ENCODE measurements at regions not wholly inside any gene's neighbourhood (a gene's known extent, or its start where the extent isn't known, plus 50 kb on each side); places are given as distances from the start of the nearest gene placed in this dataset.

DNA sequence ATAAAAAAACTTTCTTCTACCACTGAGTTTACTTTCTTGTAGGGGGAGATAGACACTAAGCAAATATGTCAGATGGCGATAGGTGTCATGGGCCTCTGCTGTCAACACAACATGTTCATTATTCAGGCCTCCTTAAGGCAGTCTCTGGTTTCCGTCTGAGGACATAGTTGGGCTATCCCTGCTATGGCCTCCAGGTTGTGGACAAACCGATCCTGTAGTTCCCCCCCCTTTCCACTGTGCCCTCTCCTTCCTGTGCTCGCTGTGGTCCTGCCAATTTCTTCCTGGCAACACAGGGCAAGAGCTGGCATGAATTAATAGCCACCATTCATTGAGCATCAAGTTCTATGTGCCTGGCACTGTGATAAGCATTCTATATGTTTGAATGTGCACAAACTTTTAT, 81.0 kb upstream of the HS3ST2 start:
- no peaks in the 10 kb centered on the region for H3K9me3 ChIP-seq
- H3K4me1 ChIP-seq = peaks cover 5% of the 10 kb centered on the region
- TF ChIP-seq, protein P1, sequence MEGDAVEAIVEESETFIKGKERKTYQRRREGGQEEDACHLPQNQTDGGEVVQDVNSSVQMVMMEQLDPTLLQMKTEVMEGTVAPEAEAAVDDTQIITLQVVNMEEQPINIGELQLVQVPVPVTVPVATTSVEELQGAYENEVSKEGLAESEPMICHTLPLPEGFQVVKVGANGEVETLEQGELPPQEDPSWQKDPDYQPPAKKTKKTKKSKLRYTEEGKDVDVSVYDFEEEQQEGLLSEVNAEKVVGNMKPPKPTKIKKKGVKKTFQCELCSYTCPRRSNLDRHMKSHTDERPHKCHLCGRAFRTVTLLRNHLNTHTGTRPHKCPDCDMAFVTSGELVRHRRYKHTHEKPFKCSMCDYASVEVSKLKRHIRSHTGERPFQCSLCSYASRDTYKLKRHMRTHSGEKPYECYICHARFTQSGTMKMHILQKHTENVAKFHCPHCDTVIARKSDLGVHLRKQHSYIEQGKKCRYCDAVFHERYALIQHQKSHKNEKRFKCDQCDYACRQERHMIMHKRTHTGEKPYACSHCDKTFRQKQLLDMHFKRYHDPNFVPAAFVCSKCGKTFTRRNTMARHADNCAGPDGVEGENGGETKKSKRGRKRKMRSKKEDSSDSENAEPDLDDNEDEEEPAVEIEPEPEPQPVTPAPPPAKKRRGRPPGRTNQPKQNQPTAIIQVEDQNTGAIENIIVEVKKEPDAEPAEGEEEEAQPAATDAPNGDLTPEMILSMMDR (IDR thresholded peaks at IDR 0.05; ENCODE audit: low read depth, low read length) = no peak
- no peak overlapping the region for H3K4me3 ChIP-seq (ENCODE audit: low read depth, low read length)
- H3K36me3 ChIP-seq = no peaks in the 10 kb centered on the region
- DNase-seq = no peak
- no peaks in the 10 kb centered on the region for H3K27me3 ChIP-seq

DNA sequence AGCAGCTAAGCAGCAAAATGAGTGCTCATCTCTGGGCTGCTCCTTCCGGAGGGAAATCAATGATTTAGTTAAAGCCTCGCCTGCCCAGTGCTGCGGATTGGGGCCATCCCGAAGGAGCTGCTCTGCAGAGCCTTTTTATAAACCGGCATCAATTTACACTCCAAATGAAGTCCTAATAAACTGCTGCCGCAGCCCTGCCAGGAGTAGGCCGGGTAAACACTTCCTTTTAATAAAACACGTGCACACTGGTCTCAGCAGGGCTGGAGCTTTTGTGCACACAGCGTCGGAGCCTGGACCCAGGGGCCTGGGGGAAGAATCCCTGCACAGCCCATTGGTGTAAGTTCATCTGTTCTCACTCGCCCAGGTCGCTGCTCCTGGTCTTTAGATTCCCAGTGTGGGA, 79.6 kb upstream of the HS3ST2 start:
- Histone ChIP-seq H3K27me3 (no peaks in the 10 kb centered on the region), H3K4me1 (no peaks in the 10 kb centered on the region), H3K36me3 (no peaks in the 10 kb centered on the region), H3K4me3 (ENCODE audit: low read depth, low read length) (no peak overlapping the region), H3K9me3 (no peaks in the 10 kb centered on the region)
- TF ChIP-seq, protein P1 (IDR thresholded peaks at IDR 0.05; ENCODE audit: low read depth, low read length) = no peak
- no peak for DNase-seq

DNA sequence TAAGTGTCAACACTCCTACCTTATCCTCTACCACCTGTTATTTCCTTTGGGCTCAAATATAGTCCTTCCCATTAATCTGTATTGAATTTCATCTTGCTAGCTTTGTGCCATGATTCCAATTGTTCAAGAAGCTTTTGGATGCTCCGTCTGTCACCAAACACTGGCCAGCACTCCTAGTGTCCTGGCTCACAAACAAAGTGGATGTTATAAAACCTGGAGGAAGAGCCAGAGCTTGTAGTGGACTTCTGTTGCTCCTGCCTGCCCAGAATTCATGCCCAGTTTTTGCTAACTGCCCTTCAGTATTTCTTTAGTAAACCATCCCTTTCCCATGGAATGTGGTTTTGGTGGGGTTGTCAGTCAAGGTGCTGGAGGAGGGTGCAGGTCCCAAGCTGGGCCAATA, 77.2 kb upstream of the HS3ST2 start:
- TF ChIP-seq, protein P1 (IDR thresholded peaks at IDR 0.05; ENCODE audit: low read depth, low read length) = no peak
- Histone ChIP-seq H3K36me3 (no peaks in the 10 kb centered on the region), H3K9me3 (no peaks in the 10 kb centered on the region), H3K4me3 (ENCODE audit: low read depth, low read length) (no peak overlapping the region), H3K4me1 (no peaks in the 10 kb centered on the region), H3K27me3 (no peaks in the 10 kb centered on the region)
- DNase-seq = no peak

DNA sequence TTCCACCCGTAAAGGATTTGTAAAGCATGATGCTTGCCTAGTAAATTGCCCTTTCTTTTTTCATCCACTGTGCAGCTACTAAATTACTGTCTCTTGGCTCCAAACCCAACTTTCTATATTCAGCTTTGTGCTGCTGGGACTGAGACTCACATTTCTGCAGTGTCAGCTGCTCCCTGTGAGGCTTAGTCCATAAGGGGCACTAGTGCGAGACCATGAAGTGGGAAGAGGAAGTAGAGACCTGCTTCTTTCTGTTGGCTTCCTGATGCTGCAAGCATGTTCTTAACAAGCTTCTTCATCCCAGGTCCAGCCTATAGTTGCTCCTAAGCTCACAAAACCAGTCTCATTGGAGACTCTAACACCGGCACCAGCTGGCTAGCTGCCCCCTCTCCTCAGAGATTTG, 74.9 kb upstream of the HS3ST2 start:
- no peaks in the 10 kb centered on the region for H3K36me3 ChIP-seq
- no peaks in the 10 kb centered on the region for H3K4me1 ChIP-seq
- H3K27me3 ChIP-seq = no peaks in the 10 kb centered on the region
- TF ChIP-seq, protein P1 (IDR thresholded peaks at IDR 0.05; ENCODE audit: low read depth, low read length) = no peak
- H3K9me3 ChIP-seq = no peaks in the 10 kb centered on the region
- no peak overlapping the region for H3K4me3 ChIP-seq (ENCODE audit: low read depth, low read length)
- no peak for DNase-seq

DNA sequence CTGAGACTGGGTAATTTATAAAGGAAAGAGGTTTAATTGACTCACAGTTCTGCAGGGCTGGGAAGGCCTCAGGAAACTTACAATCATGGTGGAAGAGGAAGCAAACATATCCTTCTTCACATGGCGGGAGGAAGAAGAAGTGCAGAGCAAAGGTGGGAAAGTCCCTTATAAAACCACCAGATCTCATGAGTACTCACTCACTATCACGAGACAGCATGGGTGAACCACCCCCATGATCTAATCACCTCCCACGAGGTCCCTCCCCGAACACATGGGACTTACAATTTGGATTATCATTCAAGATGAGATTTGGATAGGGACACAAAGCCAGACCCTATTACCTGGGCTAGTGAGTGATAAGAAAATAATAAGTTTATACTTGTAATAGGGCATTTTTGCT, 70.6 kb upstream of the HS3ST2 start:
- H3K36me3 ChIP-seq = no peaks in the 10 kb centered on the region
- no peaks in the 10 kb centered on the region for H3K4me1 ChIP-seq
- H3K4me3 ChIP-seq (ENCODE audit: low read depth, low read length) = no peak overlapping the region
- DNase-seq = no peak
- no peaks in the 10 kb centered on the region for H3K27me3 ChIP-seq
- H3K9me3 ChIP-seq = no peaks in the 10 kb centered on the region
- TF ChIP-seq, protein P1 (IDR thresholded peaks at IDR 0.05; ENCODE audit: low read depth, low read length) = no peak

DNA sequence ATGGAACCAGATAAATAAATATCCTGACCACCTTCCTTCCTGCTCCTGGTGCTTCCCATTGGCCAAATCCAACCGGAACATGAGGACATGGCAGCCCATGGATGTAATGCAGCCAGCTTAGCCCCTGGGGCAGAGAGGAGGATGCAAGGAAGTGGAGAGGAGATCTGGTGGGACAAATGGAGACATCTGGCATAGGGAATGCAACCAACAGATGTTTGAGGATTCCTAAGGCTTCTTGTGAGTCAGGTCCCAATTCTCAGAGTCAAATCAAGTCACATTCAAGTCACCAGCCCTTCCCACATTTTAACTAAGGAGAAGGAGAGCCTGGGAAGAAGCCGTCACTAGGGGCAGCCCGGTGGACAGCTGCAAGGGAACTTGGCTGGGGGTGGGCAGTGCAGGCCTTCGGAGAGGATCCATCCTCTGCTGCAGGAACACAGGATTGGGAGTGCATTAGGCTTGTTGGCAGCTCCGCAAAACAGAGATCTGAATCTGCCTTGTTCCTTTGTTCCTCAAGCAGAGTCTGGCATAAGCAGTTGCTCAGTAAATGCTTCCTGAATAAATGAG, 62.8 kb upstream of the HS3ST2 start:
- Histone ChIP-seq H3K9me3 (no peaks in the 10 kb centered on the region), H3K36me3 (no peaks in the 10 kb centered on the region), H3K4me3 (ENCODE audit: low read depth, low read length) (no peak overlapping the region), H3K27me3 (no peaks in the 10 kb centered on the region), H3K4me1 (no peaks in the 10 kb centered on the region)
- TF ChIP-seq, protein P1 (IDR thresholded peaks at IDR 0.05; ENCODE audit: low read depth, low read length) = no peak
- DNase-seq = no peak

All from BE2C (cell line).